ENCODE measurements at regions not wholly inside any gene's neighbourhood (a gene's known extent, or its start where the extent isn't known, plus 50 kb on each side); places are given as distances from the start of the nearest gene placed in this dataset.

DNA sequence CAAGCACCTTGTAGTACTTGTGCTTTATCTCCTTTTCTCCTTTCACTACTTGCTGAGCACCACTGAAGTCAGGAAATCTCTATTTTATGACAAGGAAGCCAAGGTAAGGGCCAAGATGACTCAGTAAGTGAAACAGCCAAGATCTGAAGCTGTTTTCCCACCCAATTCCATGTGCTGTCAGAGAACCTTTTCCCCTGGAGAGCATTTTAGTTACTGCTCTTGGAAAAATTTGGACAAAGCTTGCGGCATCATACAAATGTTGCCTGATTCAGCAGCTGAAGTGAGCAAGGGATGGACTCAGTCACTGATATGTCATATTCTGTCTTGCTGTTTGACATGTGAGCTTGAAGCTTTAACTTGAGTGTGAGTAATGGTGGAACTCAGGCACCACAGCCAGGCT lies 391.4 kb downstream of the RAB28 start:
- TF ChIP-seq, protein P1, sequence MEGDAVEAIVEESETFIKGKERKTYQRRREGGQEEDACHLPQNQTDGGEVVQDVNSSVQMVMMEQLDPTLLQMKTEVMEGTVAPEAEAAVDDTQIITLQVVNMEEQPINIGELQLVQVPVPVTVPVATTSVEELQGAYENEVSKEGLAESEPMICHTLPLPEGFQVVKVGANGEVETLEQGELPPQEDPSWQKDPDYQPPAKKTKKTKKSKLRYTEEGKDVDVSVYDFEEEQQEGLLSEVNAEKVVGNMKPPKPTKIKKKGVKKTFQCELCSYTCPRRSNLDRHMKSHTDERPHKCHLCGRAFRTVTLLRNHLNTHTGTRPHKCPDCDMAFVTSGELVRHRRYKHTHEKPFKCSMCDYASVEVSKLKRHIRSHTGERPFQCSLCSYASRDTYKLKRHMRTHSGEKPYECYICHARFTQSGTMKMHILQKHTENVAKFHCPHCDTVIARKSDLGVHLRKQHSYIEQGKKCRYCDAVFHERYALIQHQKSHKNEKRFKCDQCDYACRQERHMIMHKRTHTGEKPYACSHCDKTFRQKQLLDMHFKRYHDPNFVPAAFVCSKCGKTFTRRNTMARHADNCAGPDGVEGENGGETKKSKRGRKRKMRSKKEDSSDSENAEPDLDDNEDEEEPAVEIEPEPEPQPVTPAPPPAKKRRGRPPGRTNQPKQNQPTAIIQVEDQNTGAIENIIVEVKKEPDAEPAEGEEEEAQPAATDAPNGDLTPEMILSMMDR (IDR thresholded peaks at IDR 0.05; ENCODE audit: insufficient read depth, low read length, severe bottlenecking): no peak
- no peaks in the 10 kb centered on the region for H3K27me3 ChIP-seq (ENCODE audit: control insufficient read depth, insufficient read depth, low read length)
- H3K4me3 ChIP-seq (ENCODE audit: low read depth, low read length): no peak overlapping the region
- DNase-seq (ENCODE audit: low read depth) (no peak), FAIRE-seq (no peak)
- H3K36me3 ChIP-seq (ENCODE audit: control insufficient read depth, insufficient read depth, low read length): no peaks in the 10 kb centered on the region

DNA sequence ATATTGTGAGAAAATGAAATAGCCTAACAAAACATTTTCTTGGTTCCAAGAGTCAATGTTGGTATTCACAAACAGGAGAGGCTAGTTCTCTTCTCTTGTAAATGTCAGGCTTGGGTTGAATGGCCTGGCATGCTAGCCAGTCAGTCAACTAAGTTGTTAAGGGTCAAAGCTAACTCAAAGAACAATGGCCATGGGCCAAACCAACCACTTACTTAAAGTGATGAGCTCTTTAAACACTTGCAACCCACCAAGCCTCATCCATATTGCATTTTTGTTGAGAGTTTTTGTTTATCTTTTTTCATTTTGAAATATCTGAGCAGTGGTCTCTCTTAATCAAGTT lies 394.5 kb downstream of the RAB28 start:
- FAIRE-seq: no peak

DNA sequence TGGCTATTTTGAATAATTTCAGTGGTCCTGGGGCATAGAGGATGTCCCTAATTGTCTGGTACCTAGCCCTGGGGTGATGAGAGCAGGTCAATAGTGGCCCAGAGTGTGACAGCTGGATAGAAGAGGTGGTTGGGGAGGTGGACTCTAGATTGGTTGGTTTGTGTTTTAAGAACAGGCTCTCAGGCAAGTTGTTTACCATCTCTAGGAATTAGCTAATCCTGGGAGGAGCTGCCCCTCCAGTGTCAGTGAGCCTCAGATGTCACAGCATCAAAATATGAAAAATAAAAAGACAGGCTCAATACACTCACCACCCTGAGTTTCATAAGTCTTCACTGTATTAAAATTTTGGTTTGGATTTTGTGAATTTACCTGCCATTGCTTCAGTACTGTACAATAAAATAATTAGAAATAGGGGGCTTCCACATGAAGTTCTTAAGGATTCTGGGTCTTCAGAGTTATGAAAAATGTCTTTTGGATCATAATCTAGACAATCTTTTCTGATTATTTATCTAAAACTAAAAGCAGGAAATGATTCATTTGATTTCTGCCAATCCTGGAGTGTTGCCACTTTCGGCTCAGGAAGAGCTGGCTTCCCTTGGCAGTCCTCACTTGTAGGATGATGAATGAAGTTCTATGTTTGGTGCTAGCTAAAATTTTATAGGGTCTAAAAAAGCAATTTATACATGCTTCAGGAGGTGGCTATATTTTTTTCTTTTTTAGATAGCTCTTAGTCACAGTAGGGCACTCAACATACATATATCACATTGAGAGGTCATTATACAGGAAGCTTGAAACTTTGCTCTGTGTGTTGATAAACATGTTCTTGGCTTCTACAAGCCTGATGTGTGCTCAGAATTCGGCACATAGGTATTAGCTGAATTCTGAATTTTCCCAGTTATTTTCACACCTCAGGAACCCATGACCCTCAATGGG lies 395.1 kb downstream of the RAB28 start:
- TF ChIP-seq, protein P1 (IDR thresholded peaks at IDR 0.05; ENCODE audit: insufficient read depth, low read length, severe bottlenecking): no peak
- FAIRE-seq (no peak), DNase-seq (ENCODE audit: low read depth) (no peak)
- no peaks in the 10 kb centered on the region for H3K36me3 ChIP-seq (ENCODE audit: control insufficient read depth, insufficient read depth, low read length)
- no peaks in the 10 kb centered on the region for H3K27me3 ChIP-seq (ENCODE audit: control insufficient read depth, insufficient read depth, low read length)
- H3K4me3 ChIP-seq (ENCODE audit: low read depth, low read length): no peak overlapping the region

More for the DNA sequence above, 394.5 kb downstream of the RAB28 start:
- H3K36me3 ChIP-seq (ENCODE audit: control insufficient read depth, insufficient read depth, low read length): no peaks in the 10 kb centered on the region
- TF ChIP-seq, protein P1 (IDR thresholded peaks at IDR 0.05; ENCODE audit: insufficient read depth, low read length, severe bottlenecking): no peak
- DNase-seq (ENCODE audit: low read depth): no peak
- no peaks in the 10 kb centered on the region for H3K27me3 ChIP-seq (ENCODE audit: control insufficient read depth, insufficient read depth, low read length)
- H3K4me3 ChIP-seq (ENCODE audit: low read depth, low read length): no peak overlapping the region

DNA sequence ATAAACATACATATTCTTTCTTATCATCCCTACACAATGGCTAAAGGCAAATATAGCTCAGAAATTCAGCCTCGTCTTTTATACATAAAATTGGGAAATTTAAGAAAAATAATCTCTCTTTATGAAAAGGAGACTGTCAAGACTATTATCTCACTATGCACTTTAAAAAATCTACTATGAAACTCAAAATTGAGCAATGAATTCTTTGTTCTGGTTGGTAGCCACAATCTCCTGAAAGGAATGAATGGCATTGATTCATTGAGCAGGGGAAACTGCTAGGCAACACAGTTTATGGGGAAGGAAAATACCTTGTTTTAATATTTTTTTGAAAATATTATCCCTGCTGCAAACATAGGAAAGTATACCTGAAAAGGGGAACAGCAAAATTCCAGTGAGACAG lies 397.1 kb downstream of the RAB28 start:
- FAIRE-seq (no peak), DNase-seq (ENCODE audit: low read depth) (no peak)
- TF ChIP-seq, protein P1 (IDR thresholded peaks at IDR 0.05; ENCODE audit: insufficient read depth, low read length, severe bottlenecking): no peak
- Histone ChIP-seq H3K36me3 (ENCODE audit: control insufficient read depth, insufficient read depth, low read length) (no peaks in the 10 kb centered on the region), H3K4me3 (ENCODE audit: low read depth, low read length) (no peak overlapping the region), H3K27me3 (ENCODE audit: control insufficient read depth, insufficient read depth, low read length) (no peaks in the 10 kb centered on the region)

DNA sequence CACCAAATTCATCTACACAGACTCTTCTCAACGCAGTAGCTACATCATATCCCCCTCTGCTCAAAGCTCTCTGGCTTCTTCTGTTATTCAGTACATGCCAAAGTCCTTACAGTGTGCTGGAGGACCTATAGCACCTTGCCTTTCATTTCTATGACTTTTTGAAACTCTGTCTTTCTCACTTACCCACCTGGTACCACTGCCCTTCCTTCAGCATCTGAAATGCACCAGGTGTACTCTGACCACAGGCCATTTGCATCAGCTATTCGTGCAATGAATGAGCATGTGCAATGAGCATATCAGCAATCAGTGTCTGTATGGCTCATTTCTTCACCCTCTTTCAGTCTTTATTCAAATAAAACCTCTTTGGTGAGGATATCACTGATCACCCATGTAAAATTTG lies 399.9 kb downstream of the RAB28 start:
- TF ChIP-seq, protein P1 (IDR thresholded peaks at IDR 0.05; ENCODE audit: insufficient read depth, low read length, severe bottlenecking): no peak

More for the DNA sequence above, 399.9 kb downstream of the RAB28 start:
- Histone ChIP-seq H3K27me3 (ENCODE audit: control insufficient read depth, insufficient read depth, low read length) (no peaks in the 10 kb centered on the region), H3K4me3 (ENCODE audit: low read depth, low read length) (no peak overlapping the region), H3K36me3 (ENCODE audit: control insufficient read depth, insufficient read depth, low read length) (no peaks in the 10 kb centered on the region)
- DNase-seq (ENCODE audit: low read depth) (no peak), FAIRE-seq (no peak)

Data from bronchial epithelial cell (primary cell).